ENCODE measurements at regions not wholly inside any gene's neighbourhood (a gene's known extent, or its start where the extent isn't known, plus 50 kb on each side); places are given as distances from the start of the nearest gene placed in this dataset.

- no peak for TF ChIP-seq CTCF (IDR thresholded peaks at IDR 0.05; ENCODE audit: borderline replicate concordance, control extremely low read depth, extremely low read depth, insufficient read depth, missing control alignments)
- in situ Hi-C loops (cut with MboI; ENCODE audit: low sequenced_read_pairs, unreplicated experiment) = no loop called here
- DNase-seq (ENCODE audit: low spot score) = no peak
Observed at GRCh38 chr18:44624052-44624451, 56.6 kb upstream of the SETBP1 start.

- no peak for TF ChIP-seq CTCF (IDR thresholded peaks at IDR 0.05; ENCODE audit: borderline replicate concordance, control extremely low read depth, extremely low read depth, insufficient read depth, missing control alignments)
- DNase-seq (ENCODE audit: low spot score) = no peak
- in situ Hi-C loops (cut with MboI; ENCODE audit: low sequenced_read_pairs, unreplicated experiment) = no loop called here
Observed at GRCh38 chr18:44625386-44625785, 55.3 kb upstream of the SETBP1 start.

GRCh38 chr18:44626236-44626635 lies 54.5 kb upstream of the SETBP1 start:
- in situ Hi-C loops (cut with MboI; ENCODE audit: low sequenced_read_pairs, unreplicated experiment) = no loop called here
- DNase-seq (ENCODE audit: low spot score) = no peak
- TF ChIP-seq CTCF (IDR thresholded peaks at IDR 0.05; ENCODE audit: borderline replicate concordance, control extremely low read depth, extremely low read depth, insufficient read depth, missing control alignments) = no peak

GRCh38 chr18:44626807-44627206 lies 53.9 kb upstream of the SETBP1 start:
- no peak for DNase-seq (ENCODE audit: low spot score)
- TF ChIP-seq CTCF (IDR thresholded peaks at IDR 0.05; ENCODE audit: borderline replicate concordance, control extremely low read depth, extremely low read depth, insufficient read depth, missing control alignments) = no peak
- in situ Hi-C loops (cut with MboI; ENCODE audit: low sequenced_read_pairs, unreplicated experiment) = no loop called here

- no peak for TF ChIP-seq CTCF (IDR thresholded peaks at IDR 0.05; ENCODE audit: borderline replicate concordance, control extremely low read depth, extremely low read depth, insufficient read depth, missing control alignments)
- in situ Hi-C loops (cut with MboI; ENCODE audit: low sequenced_read_pairs, unreplicated experiment) = no loop called here
- no peak for DNase-seq (ENCODE audit: low spot score)
Observed at GRCh38 chr18:44627280-44627679, 53.4 kb upstream of the SETBP1 start.

- TF ChIP-seq CTCF (IDR thresholded peaks at IDR 0.05; ENCODE audit: borderline replicate concordance, control extremely low read depth, extremely low read depth, insufficient read depth, missing control alignments) = no peak
- DNase-seq (ENCODE audit: low spot score) = no peak
- in situ Hi-C loops (cut with MboI; ENCODE audit: low sequenced_read_pairs, unreplicated experiment) = no loop called here
Observed at GRCh38 chr18:44629406-44629805, 51.3 kb upstream of the SETBP1 start.

- no peak for DNase-seq (ENCODE audit: low spot score)
- in situ Hi-C loops (cut with MboI; ENCODE audit: low sequenced_read_pairs, unreplicated experiment) = no loop called here
- no peak for TF ChIP-seq CTCF (IDR thresholded peaks at IDR 0.05; ENCODE audit: borderline replicate concordance, control extremely low read depth, extremely low read depth, insufficient read depth, missing control alignments)
Observed at GRCh38 chr18:44630118-44630517, 50.6 kb upstream of the SETBP1 start.
